ENCODE measurements at regions not wholly inside any gene's neighbourhood (a gene's known extent, or its start where the extent isn't known, plus 50 kb on each side); places are given as distances from the start of the nearest gene placed in this dataset.

DNA sequence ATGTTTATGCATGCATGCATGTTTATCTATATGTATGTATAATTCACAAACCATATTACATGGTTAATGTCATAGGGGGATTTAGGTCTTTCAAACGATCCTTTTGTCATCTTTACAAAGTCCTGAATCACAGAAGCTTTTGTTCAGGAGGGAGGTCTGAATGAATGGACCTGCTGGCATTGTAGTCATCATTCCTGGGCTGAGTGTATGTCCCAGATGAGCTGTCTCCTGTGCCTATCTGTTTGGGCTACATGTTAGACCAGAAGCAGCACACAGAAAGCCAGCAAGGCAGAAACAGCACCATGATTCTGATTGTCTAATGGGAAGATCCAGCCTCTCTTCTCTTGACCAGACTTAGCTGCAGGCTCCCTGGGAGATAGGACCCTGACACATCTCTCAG lies 69.5 kb downstream of the ADM start:
- H3K4me3 ChIP-seq (ENCODE audit: low read length), result no peak overlapping the region
- no peaks in the 10 kb centered on the region for H4K20me1 ChIP-seq (ENCODE audit: insufficient read depth, low read length)
- H3K4me1 ChIP-seq (ENCODE audit: low read length), result peaks cover 23% of the 10 kb centered on the region
- no peak overlapping the region for H2AFZ ChIP-seq (ENCODE audit: low read depth, low read length)
- peaks cover 17% of the 10 kb centered on the region for H3K27me3 ChIP-seq (ENCODE audit: low read depth, low read length)
- no peak overlapping the region for H3K27ac ChIP-seq (ENCODE audit: low read length)
- no peaks in the 10 kb centered on the region for H3K9me3 ChIP-seq (ENCODE audit: insufficient read depth, low read length)
- H3K79me2 ChIP-seq (ENCODE audit: low read length), result no peaks in the 10 kb centered on the region
- no peak overlapping the region for H3K4me2 ChIP-seq (ENCODE audit: low read length)
- TF ChIP-seq, protein P1, sequence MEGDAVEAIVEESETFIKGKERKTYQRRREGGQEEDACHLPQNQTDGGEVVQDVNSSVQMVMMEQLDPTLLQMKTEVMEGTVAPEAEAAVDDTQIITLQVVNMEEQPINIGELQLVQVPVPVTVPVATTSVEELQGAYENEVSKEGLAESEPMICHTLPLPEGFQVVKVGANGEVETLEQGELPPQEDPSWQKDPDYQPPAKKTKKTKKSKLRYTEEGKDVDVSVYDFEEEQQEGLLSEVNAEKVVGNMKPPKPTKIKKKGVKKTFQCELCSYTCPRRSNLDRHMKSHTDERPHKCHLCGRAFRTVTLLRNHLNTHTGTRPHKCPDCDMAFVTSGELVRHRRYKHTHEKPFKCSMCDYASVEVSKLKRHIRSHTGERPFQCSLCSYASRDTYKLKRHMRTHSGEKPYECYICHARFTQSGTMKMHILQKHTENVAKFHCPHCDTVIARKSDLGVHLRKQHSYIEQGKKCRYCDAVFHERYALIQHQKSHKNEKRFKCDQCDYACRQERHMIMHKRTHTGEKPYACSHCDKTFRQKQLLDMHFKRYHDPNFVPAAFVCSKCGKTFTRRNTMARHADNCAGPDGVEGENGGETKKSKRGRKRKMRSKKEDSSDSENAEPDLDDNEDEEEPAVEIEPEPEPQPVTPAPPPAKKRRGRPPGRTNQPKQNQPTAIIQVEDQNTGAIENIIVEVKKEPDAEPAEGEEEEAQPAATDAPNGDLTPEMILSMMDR (IDR thresholded peaks at IDR 0.05; ENCODE audit: low read depth, low read length), result no peak
- TF ChIP-seq EZH2phosphoT487 (IDR thresholded peaks at IDR 0.05; ENCODE audit: low read depth), result no peak
- H3K9ac ChIP-seq (ENCODE audit: low read length), result no peak overlapping the region
- H3K36me3 ChIP-seq (replicated peaks; ENCODE audit: low read depth, low read length), result no peaks in the 10 kb centered on the region

DNA sequence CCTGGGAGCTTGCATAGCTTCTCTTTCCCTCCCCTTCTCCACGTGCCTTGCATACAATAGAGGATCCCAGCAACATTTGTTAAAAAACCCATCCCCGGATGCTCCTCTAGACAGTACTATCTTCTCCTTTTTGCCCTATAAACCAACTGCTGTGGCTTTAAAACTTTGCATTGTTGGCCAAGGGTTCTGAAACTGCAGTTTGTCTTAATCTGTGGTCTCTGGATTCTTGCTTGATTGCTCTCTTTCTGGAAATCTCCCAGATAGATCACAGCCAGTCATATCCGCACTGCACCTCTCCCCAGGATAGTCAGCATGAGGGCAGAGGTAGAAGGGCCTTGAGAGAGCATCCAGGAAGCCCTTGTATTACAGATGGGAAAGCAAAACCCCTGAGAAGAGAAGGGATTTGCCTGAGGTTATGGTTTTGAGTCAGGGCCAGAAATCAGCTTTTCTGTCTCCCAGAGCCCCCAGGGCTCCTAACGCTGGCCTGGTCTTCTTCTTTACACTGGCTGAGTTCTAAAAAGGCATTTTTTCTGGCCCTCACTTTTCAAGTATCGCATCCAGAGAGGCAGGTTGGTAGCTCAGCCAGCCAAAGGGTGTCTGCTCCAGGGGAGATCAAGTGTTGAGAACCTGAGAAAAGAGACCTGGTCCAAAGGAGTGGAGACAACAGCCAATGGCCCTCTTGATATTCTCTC lies 70.6 kb downstream of the ADM start:
- no peaks in the 10 kb centered on the region for H3K36me3 ChIP-seq (replicated peaks; ENCODE audit: low read depth, low read length)
- peak overlapping the region; percentile 25; the same call in 1 of the 2 replicates for H3K4me2 ChIP-seq (ENCODE audit: low read length)
- H3K9me3 ChIP-seq (ENCODE audit: insufficient read depth, low read length), result no peaks in the 10 kb centered on the region
- peaks cover 17% of the 10 kb centered on the region for H3K27me3 ChIP-seq (ENCODE audit: low read depth, low read length)
- TF ChIP-seq, protein P1 (IDR thresholded peaks at IDR 0.05; ENCODE audit: low read depth, low read length), result no peak
- TF ChIP-seq EZH2phosphoT487 (IDR thresholded peaks at IDR 0.05; ENCODE audit: low read depth), result no peak
- H4K20me1 ChIP-seq (ENCODE audit: insufficient read depth, low read length), result peaks cover 3% of the 10 kb centered on the region; the same call in 1 of the 2 replicates
- H3K27ac ChIP-seq (ENCODE audit: low read length), result no peak overlapping the region
- H3K4me1 ChIP-seq (ENCODE audit: low read length), result peaks cover 23% of the 10 kb centered on the region
- H3K4me3 ChIP-seq (ENCODE audit: low read length), result no peak overlapping the region
- H2AFZ ChIP-seq (ENCODE audit: low read depth, low read length), result no peak overlapping the region
- no peak overlapping the region for H3K9ac ChIP-seq (ENCODE audit: low read length)
- H3K79me2 ChIP-seq (ENCODE audit: low read length), result no peaks in the 10 kb centered on the region

DNA sequence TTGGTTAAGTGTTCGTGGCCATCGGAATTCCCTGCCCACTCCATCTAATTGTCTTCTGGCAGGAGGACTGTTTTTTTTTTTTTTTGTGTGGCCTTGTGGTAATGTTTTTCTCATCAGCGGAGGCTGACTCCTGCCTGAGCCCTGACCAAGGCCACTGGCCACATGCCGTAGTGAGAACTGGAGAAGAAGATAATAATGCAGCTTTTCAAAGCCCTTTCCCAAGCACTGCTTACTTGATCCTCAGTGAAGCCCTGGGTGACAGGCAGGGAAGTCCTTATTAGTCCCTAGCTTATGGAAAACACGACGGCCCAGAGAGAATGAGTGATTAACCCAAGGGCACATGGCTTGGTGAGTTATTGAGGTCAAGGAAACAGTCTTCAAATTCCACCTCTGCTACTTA lies 71.2 kb downstream of the ADM start:
- peaks cover 17% of the 10 kb centered on the region for H3K27me3 ChIP-seq (ENCODE audit: low read depth, low read length)
- no peak overlapping the region for H3K9ac ChIP-seq (ENCODE audit: low read length)
- H3K27ac ChIP-seq (ENCODE audit: low read length), result no peak overlapping the region
- H2AFZ ChIP-seq (ENCODE audit: low read depth, low read length), result no peak overlapping the region
- H3K4me1 ChIP-seq (ENCODE audit: low read length), result peaks cover 23% of the 10 kb centered on the region
- no peaks in the 10 kb centered on the region for H3K9me3 ChIP-seq (ENCODE audit: insufficient read depth, low read length)
- H3K79me2 ChIP-seq (ENCODE audit: low read length), result no peaks in the 10 kb centered on the region
- no peak overlapping the region for H3K4me2 ChIP-seq (ENCODE audit: low read length)
- H3K4me3 ChIP-seq (ENCODE audit: low read length), result no peak overlapping the region
- peaks cover 3% of the 10 kb centered on the region; the same call in 1 of the 2 replicates for H4K20me1 ChIP-seq (ENCODE audit: insufficient read depth, low read length)
- H3K36me3 ChIP-seq (replicated peaks; ENCODE audit: low read depth, low read length), result no peaks in the 10 kb centered on the region
- no peak for TF ChIP-seq EZH2phosphoT487 (IDR thresholded peaks at IDR 0.05; ENCODE audit: low read depth)
- TF ChIP-seq, protein P1 (IDR thresholded peaks at IDR 0.05; ENCODE audit: low read depth, low read length), result no peak

DNA sequence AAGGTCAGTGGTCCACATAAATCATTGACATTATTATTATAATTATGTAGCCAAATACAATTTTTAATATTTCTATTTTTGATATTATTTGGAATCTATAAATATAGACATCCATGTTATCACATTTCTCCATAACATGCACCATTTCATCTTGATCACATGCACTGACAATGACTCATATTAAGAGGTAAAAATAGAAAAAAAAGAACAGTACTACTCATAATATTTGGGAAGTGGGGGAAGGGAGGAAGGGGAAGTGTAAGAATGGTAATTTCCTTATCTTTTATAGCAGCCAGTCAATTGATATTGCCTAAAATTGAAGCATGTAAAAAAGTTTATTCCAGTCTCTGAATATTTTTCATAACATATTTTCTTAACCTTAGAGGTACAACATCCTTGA lies 72.3 kb downstream of the ADM start:
- peaks cover 20% of the 10 kb centered on the region for H3K27me3 ChIP-seq (ENCODE audit: low read depth, low read length)
- H3K4me3 ChIP-seq (ENCODE audit: low read length), result no peak overlapping the region
- peak overlapping the region; percentile 2; the same call in 1 of the 2 replicates for H3K4me2 ChIP-seq (ENCODE audit: low read length)
- peaks cover 23% of the 10 kb centered on the region for H3K4me1 ChIP-seq (ENCODE audit: low read length)
- TF ChIP-seq, protein P1 (IDR thresholded peaks at IDR 0.05; ENCODE audit: low read depth, low read length), result no peak
- TF ChIP-seq EZH2phosphoT487 (IDR thresholded peaks at IDR 0.05; ENCODE audit: low read depth), result no peak
- H2AFZ ChIP-seq (ENCODE audit: low read depth, low read length), result no peak overlapping the region
- no peak overlapping the region for H3K9ac ChIP-seq (ENCODE audit: low read length)
- no peaks in the 10 kb centered on the region for H3K79me2 ChIP-seq (ENCODE audit: low read length)
- H4K20me1 ChIP-seq (ENCODE audit: insufficient read depth, low read length), result peaks cover 3% of the 10 kb centered on the region; the same call in 1 of the 2 replicates
- H3K27ac ChIP-seq (ENCODE audit: low read length), result no peak overlapping the region
- no peaks in the 10 kb centered on the region for H3K36me3 ChIP-seq (replicated peaks; ENCODE audit: low read depth, low read length)
- H3K9me3 ChIP-seq (ENCODE audit: insufficient read depth, low read length), result no peaks in the 10 kb centered on the region

All from OCI-LY3 (cell line).